Kidney capillary endothelial cell (primary cell): ENCODE measurements at regions not wholly inside any gene's neighbourhood (a gene's known extent, or its start where the extent isn't known, plus 50 kb on each side); places are given as distances from the start of the nearest gene placed in this dataset.

ENCODE experiments used
- DNase-seq: peaks from one replicate; pipeline ENCODE4 v3.0.0-alpha.2; 2018; ENCODE audit warnings: low spot score

GRCh38 chr1:98382986-98383740 lies 278.4 kb upstream of the SNX7 start:
- DNase-seq = no peak

- DNase-seq = no peak
These were observed 278.9 kb upstream of the SNX7 start for GRCh38 chr1:98382586-98382985.

- no peak for DNase-seq
These were observed 287.4 kb upstream of the SNX7 start for GRCh38 chr1:98374098-98374497.

- DNase-seq = no peak
These were observed 288.5 kb upstream of the SNX7 start for GRCh38 chr1:98373056-98373455.

GRCh38 chr1:98371764-98372163 lies 289.8 kb upstream of the SNX7 start:
- DNase-seq = no peak

- no peak for DNase-seq
These were observed 292.1 kb upstream of the SNX7 start for GRCh38 chr1:98369463-98369862.

GRCh38 chr1:98368995-98369394 lies 292.5 kb upstream of the SNX7 start:
- no peak for DNase-seq

GRCh38 chr1:98367426-98367825 lies 294.1 kb upstream of the SNX7 start:
- DNase-seq = no peak

GRCh38 chr1:98366343-98366742 lies 295.2 kb upstream of the SNX7 start:
- no peak for DNase-seq

- no peak for DNase-seq
These were observed 297.0 kb upstream of the SNX7 start for GRCh38 chr1:98364544-98364943.

GRCh38 chr1:98360864-98361263 lies 300.7 kb upstream of the SNX7 start:
- DNase-seq = no peak

- DNase-seq = no peak
These were observed 305.7 kb upstream of the SNX7 start for GRCh38 chr1:98355656-98356383.

- no peak for DNase-seq
These were observed 309.1 kb upstream of the SNX7 start for GRCh38 chr1:98352378-98352777.

GRCh38 chr1:98351561-98351960 lies 310.0 kb upstream of the SNX7 start:
- DNase-seq = peak; percentile 60

GRCh38 chr1:98345417-98345816 lies 316.1 kb upstream of the SNX7 start:
- no peak for DNase-seq

- peak; percentile 93 for DNase-seq
These were observed 316.8 kb upstream of the SNX7 start for GRCh38 chr1:98344731-98345130.

GRCh38 chr1:98342566-98342965 lies 319.0 kb upstream of the SNX7 start:
- DNase-seq = no peak

GRCh38 chr1:98340511-98340910 lies 321.0 kb upstream of the SNX7 start:
- no peak for DNase-seq

- DNase-seq = no peak
These were observed 324.9 kb upstream of the SNX7 start for GRCh38 chr1:98336472-98337083.

GRCh38 chr1:98333936-98334335 lies 327.6 kb upstream of the SNX7 start:
- no peak for DNase-seq

- DNase-seq = no peak
These were observed 328.1 kb upstream of the SNX7 start for GRCh38 chr1:98333406-98333805.

GRCh38 chr1:98331718-98332311 lies 329.7 kb upstream of the SNX7 start:
- DNase-seq = no peak

GRCh38 chr1:98331243-98331642 lies 330.3 kb upstream of the SNX7 start:
- no peak for DNase-seq
